GM23248 (cell line): ENCODE measurements at regions not wholly inside any gene's neighbourhood (a gene's known extent, or its start where the extent isn't known, plus 50 kb on each side); places are given as distances from the start of the nearest gene placed in this dataset.

ENCODE experiments used
- DNase-seq: peaks from one replicate; pipeline ENCODE4 v3.0.0-alpha.2; 2015
- H2AFZ ChIP-seq: fragments of 200-600 bp; sonication (generic); 2 replicates; pipeline ENCODE4 v1.6.1; 2016; ENCODE audit warnings: antibody characterized with exemption
- H3F3A ChIP-seq: fragments of 200-600 bp; sonication (generic); 2 replicates; pipeline ENCODE4 v1.6.1; 2016; ENCODE audit warnings: mild to moderate bottlenecking, antibody characterized with exemption, mixed run types; ENCODE audit not compliant: insufficient read depth
- H3K27ac ChIP-seq: fragments of 200-600 bp; sonication (generic); 2 replicates; pipeline ENCODE4 v1.5.1; 2016; ENCODE audit warnings: mild to moderate bottlenecking
- H3K27me3 ChIP-seq: fragments of 200-600 bp; sonication (generic); replicated peaks from 2 replicates; pipeline ENCODE4 v1.6.1; 2016; ENCODE audit warnings: mild to moderate bottlenecking; ENCODE audit not compliant: insufficient read depth
- H3K36me3 ChIP-seq: fragments of 200-600 bp; sonication (generic); 2 replicates; pipeline ENCODE4 v1.6.1; 2016; ENCODE audit warnings: low read depth, mild to moderate bottlenecking
- H3K4me1 ChIP-seq: fragments of 200-600 bp; sonication (generic); 2 replicates; pipeline ENCODE4 v1.6.1; 2016; ENCODE audit warnings: mild to moderate bottlenecking; ENCODE audit not compliant: insufficient read depth
- H3K4me2 ChIP-seq: fragments of 200-600 bp; sonication (generic); one replicate; pipeline ENCODE4 v1.6.1; 2016; ENCODE audit warnings: mild to moderate bottlenecking; ENCODE audit not compliant: unreplicated experiment
- H3K4me3 ChIP-seq: fragments of 200-600 bp; sonication (generic); 2 replicates; pipeline ENCODE4 v1.5.1; 2016; ENCODE audit warnings: mild to moderate bottlenecking
- H3K79me2 ChIP-seq: fragments of 200-600 bp; sonication (generic); 2 replicates; pipeline ENCODE4 v1.6.1; 2016; ENCODE audit warnings: mild to moderate bottlenecking; ENCODE audit not compliant: insufficient read depth
- H3K9ac ChIP-seq: fragments of 200-600 bp; sonication (generic); 2 replicates; pipeline ENCODE4 v1.6.1; 2016; ENCODE audit warnings: mild to moderate bottlenecking
- H3K9me2 ChIP-seq: fragments of 200-600 bp; sonication (generic); 2 replicates; pipeline ENCODE4 v1.6.1; 2016; ENCODE audit warnings: mixed run types, mild to moderate bottlenecking, moderate library complexity; ENCODE audit not compliant: insufficient read depth
- H3K9me3 ChIP-seq: fragments of 200-600 bp; sonication (generic); one replicate; pipeline ENCODE4 v1.6.1; 2017; ENCODE audit warnings: low read depth
- H4K20me1 ChIP-seq: fragments of 200-600 bp; sonication (generic); 2 replicates; pipeline ENCODE4 v1.6.0; 2016; ENCODE audit not compliant: insufficient read depth
- EZH2 ChIP-seq: fragments of 200-600 bp; sonication (generic); IDR thresholded peaks from 2 replicates; pipeline ENCODE4 v1.6.1; 2018; ENCODE audit warnings: antibody characterized with exemption, mild to moderate bottlenecking; ENCODE audit not compliant: insufficient read depth, poor library complexity, severe bottlenecking
- EZH2phosphoT487 ChIP-seq: fragments of 200-600 bp; sonication (generic); IDR thresholded peaks from 2 replicates; pipeline ENCODE4 v1.6.1; 2018; ENCODE audit warnings: antibody characterized with exemption, moderate library complexity, mild to moderate bottlenecking, low read depth; ENCODE audit not compliant: insufficient read depth
- WGBS, 2 experiments: methylation state at CpG; one replicate each; pipeline ENCODE4 v1.1.6; 2015 to 2017; ENCODE audit warnings: low lambda C conversion rate in 2 of 2, low coverage in 1 of 2; ENCODE audit errors: missing lambda C conversion rate in 2 of 2; 5-methylcytosine and 5-hydroxymethylcytosine counted together
- in situ Hi-C: fragments of 300-500 bp; cut with MboI; formaldehyde crosslinking; loops from 2 replicates; pipeline ENCODE4 v1.15.0; 2020

- Histone ChIP-seq H3K27me3 (no peaks in the 10 kb centered on the region; the same call in 1 of the 2 replicates), H3F3A (no peaks in the 10 kb centered on the region), H3K79me2 (no peaks in the 10 kb centered on the region), H3K9me2 (no peaks in the 10 kb centered on the region), H3K36me3 (no peaks in the 10 kb centered on the region), H3K9ac (no peak overlapping the region), H3K27ac (no peak overlapping the region), H3K9me3 (no peaks in the 10 kb centered on the region), H2AFZ (no peak overlapping the region), H3K4me3 (no peak overlapping the region), H4K20me1 (no peaks in the 10 kb centered on the region), H3K4me2 (no peak overlapping the region), H3K4me1 (no peaks in the 10 kb centered on the region)
- 44 to 55% methylated on average over 3 of the region's 3 CpGs for WGBS, 2 experiments
- in situ Hi-C loops: no loop called here
- no peak for DNase-seq
- TF ChIP-seq EZH2 (no peak), EZH2phosphoT487 (no peak)
Measured at GRCh38 chr12:108400056-108400455, 60.9 kb upstream of the CMKLR1 start.

GRCh38 chr12:108399514-108399913 lies 60.4 kb upstream of the CMKLR1 start:
- 8 to 12% methylated on average over 5 of the region's 5 CpGs for WGBS, 2 experiments
- no peaks in the 10 kb centered on the region for H3K9me3 ChIP-seq
- 0 out of 2 replicates have a peak, but pooled peaks cover 2% of the 10 kb centered on the region for H3K4me1 ChIP-seq
- H3K9ac ChIP-seq: no peak overlapping the region
- H3K9me2 ChIP-seq: no peaks in the 10 kb centered on the region
- no peaks in the 10 kb centered on the region for H4K20me1 ChIP-seq
- no peak overlapping the region for H2AFZ ChIP-seq
- in situ Hi-C loops: no loop called here
- H3K36me3 ChIP-seq: no peaks in the 10 kb centered on the region
- H3K4me3 ChIP-seq: no peak overlapping the region
- no peaks in the 10 kb centered on the region; the same call in 1 of the 2 replicates for H3K27me3 ChIP-seq
- no peak for DNase-seq
- no peak overlapping the region for H3K4me2 ChIP-seq
- no peak for TF ChIP-seq EZH2phosphoT487
- no peak for TF ChIP-seq EZH2
- no peak overlapping the region for H3K27ac ChIP-seq
- H3F3A ChIP-seq: no peaks in the 10 kb centered on the region
- no peaks in the 10 kb centered on the region for H3K79me2 ChIP-seq

GRCh38 chr12:108394196-108394595 lies 55.1 kb upstream of the CMKLR1 start:
- no peaks in the 10 kb centered on the region for H3F3A ChIP-seq
- H3K27me3 ChIP-seq: no peaks in the 10 kb centered on the region; the same call in 1 of the 2 replicates
- H2AFZ ChIP-seq: no peak overlapping the region
- no peak overlapping the region for H3K4me3 ChIP-seq
- no peaks in the 10 kb centered on the region for H3K9me2 ChIP-seq
- no peaks in the 10 kb centered on the region for H4K20me1 ChIP-seq
- H3K79me2 ChIP-seq: no peaks in the 10 kb centered on the region
- 0 out of 2 replicates have a peak, but pooled peaks cover 3% of the 10 kb centered on the region for H3K4me1 ChIP-seq
- TF ChIP-seq EZH2phosphoT487 (no peak), EZH2 (no peak)
- H3K4me2 ChIP-seq: no peak overlapping the region
- no peaks in the 10 kb centered on the region for H3K36me3 ChIP-seq
- H3K9me3 ChIP-seq: no peaks in the 10 kb centered on the region
- no peak overlapping the region for H3K27ac ChIP-seq
- in situ Hi-C loops: no loop called here
- 1 to 3% methylated on average over 5 of the region's 5 CpGs for WGBS, 2 experiments
- peak; percentile 43 for DNase-seq
- H3K9ac ChIP-seq: no peak overlapping the region

- in situ Hi-C loops: no loop called here
Measured at GRCh38 chr12:108392284-108392683, 53.2 kb upstream of the CMKLR1 start.

More at GRCh38 chr12:108392284-108392683, 53.2 kb upstream of the CMKLR1 start:
- DNase-seq: no peak
- Histone ChIP-seq H3K79me2 (no peaks in the 10 kb centered on the region), H3K36me3 (no peaks in the 10 kb centered on the region), H3K4me2 (no peak overlapping the region), H3K4me1 (peaks cover 4% of the 10 kb centered on the region; the same call in 1 of the 2 replicates), H3K9me2 (no peaks in the 10 kb centered on the region), H2AFZ (no peak overlapping the region), H3K9ac (no peak overlapping the region), H3K4me3 (no peak overlapping the region), H3K27ac (no peak overlapping the region), H3K9me3 (no peaks in the 10 kb centered on the region), H4K20me1 (no peaks in the 10 kb centered on the region), H3K27me3 (no peaks in the 10 kb centered on the region; the same call in 1 of the 2 replicates), H3F3A (no peaks in the 10 kb centered on the region)
- 50 to 59% methylated on average over 5 of the region's 5 CpGs for WGBS, 2 experiments
- TF ChIP-seq EZH2phosphoT487: no peak
- no peak for TF ChIP-seq EZH2
